Body of pancreas (tissue), 4 donors: ENCODE measurements at regions not wholly inside any gene's neighbourhood (a gene's known extent, or its start where the extent isn't known, plus 50 kb on each side); places are given as distances from the start of the nearest gene placed in this dataset.

Source experiments
- ATAC-seq: fragments of 150-250 bp; one replicate; pipeline ENCODE4 v1.9.1; 2016
- DNase-seq, 4 donors: peaks; one replicate each; pipeline ENCODE4 v3.0.0-alpha.2; 2019
- H3K27ac ChIP-seq, 4 donors: fragments of 200-600 bp; sonication (generic); 1 replicate in 3 of 4; 2 replicates in 1 of 4; pipeline versions ENCODE4 v1.5.1 to v1.6.1; 2016 to 2019; ENCODE audit warnings: mild to moderate bottlenecking in 1 of 4, mixed read lengths in 1 of 4, moderate library complexity in 1 of 4
- H3K27me3 ChIP-seq, 2 donors: fragments of 200-600 bp; sonication (generic); one replicate each; pipeline ENCODE4 v1.6.0; 2016; ENCODE audit warnings: mild to moderate bottlenecking in 1 of 2
- H3K36me3 ChIP-seq, 2 donors: fragments of 200-600 bp; sonication (generic); replicated peaks in 1 of 2; 2 replicates each; pipeline ENCODE4 v1.5.1; 2016; ENCODE audit warnings: low read depth in 2 of 2; ENCODE audit not compliant: insufficient read depth in 1 of 2
- H3K4me1 ChIP-seq: fragments of 200-600 bp; sonication (generic); one replicate; pipeline ENCODE4 v1.6.0; 2016
- H3K4me3 ChIP-seq, 2 donors: fragments of 200-600 bp; sonication (generic); 1 replicate in 1 of 2; 2 replicates in 1 of 2; pipeline ENCODE4 v1.5.1; 2016 to 2019
- H3K9me3 ChIP-seq, 3 donors: fragments of 200-600 bp; sonication (generic); 1 replicate in 2 of 3; 2 replicates in 1 of 3; pipeline ENCODE4 v1.5.1; 2016
- CTCF ChIP-seq, 7 experiments: fragments of 450-650 bp in 4 of 7; fragments of 200-600 bp in 3 of 7; sonication (generic) in 3 of 7; IDR thresholded peaks; one replicate each; pipeline ENCODE4 v1.5.1; 2016 to 2019; ENCODE audit warnings: antibody characterized with exemption in 7 of 7
- POLR2A ChIP-seq, 3 donors: fragments of 450-650 bp; IDR thresholded peaks; one replicate each; pipeline ENCODE4 v1.6.1; 2016; ENCODE audit warnings: antibody characterized with exemption in 3 of 3, mild to moderate bottlenecking in 2 of 3
- WGBS, 2 donors: methylation state at CpG; one replicate each; pipeline ENCODE4 v1.1.5; 2017; 5-methylcytosine and 5-hydroxymethylcytosine counted together
- intact Hi-C: fragments of 100-400 bp; cut with DNase I; formaldehyde crosslinking; loops from one replicate; pipeline ENCODE4 v1.15.1; 2023

- no peak overlapping the region for H3K4me3 ChIP-seq
Observed at GRCh38 chr7:69341288-69341687, 257.0 kb upstream of the AUTS2 start.

GRCh38 chr7:69342154-69342884 is 256.0 kb upstream of the AUTS2 start:
- Histone ChIP-seq H3K9me3 (no peaks in the 10 kb centered on the region), H3K27ac (no peak overlapping the region), H3K4me3 (no peak overlapping the region), H3K4me1 (no peaks in the 10 kb centered on the region), H3K27me3 (no peaks in the 10 kb centered on the region), H3K36me3 (no peaks in the 10 kb centered on the region)
- 24 to 31% methylated on average over 10 of the region's 10 CpGs for WGBS, 2 donors
- no peak for DNase-seq
- intact Hi-C loops, result no loop called here
- no peak for TF ChIP-seq POLR2A (IDR thresholded peaks at IDR 0.05)
- ATAC-seq, result no peak

More at GRCh38 chr7:69341288-69341687, 257.0 kb upstream of the AUTS2 start:
- TF ChIP-seq POLR2A (IDR thresholded peaks at IDR 0.05) (no peak), CTCF (IDR thresholded peaks at IDR 0.05) (no peak)
- ATAC-seq, result no peak
- no peak for DNase-seq
- Histone ChIP-seq H3K36me3 (no peaks in the 10 kb centered on the region), H3K27me3 (no peaks in the 10 kb centered on the region), H3K27ac (no peak overlapping the region), H3K9me3 (no peaks in the 10 kb centered on the region), H3K4me1 (no peaks in the 10 kb centered on the region)
- intact Hi-C loops, result no loop called here
- 64 to 85% methylated on average over 1 of the region's 1 CpG for WGBS, 2 donors

- H3K27me3 ChIP-seq, result no peaks in the 10 kb centered on the region
- H3K27ac ChIP-seq, result no peak overlapping the region
- no peak for ATAC-seq
- H3K9me3 ChIP-seq, result no peaks in the 10 kb centered on the region
- no peaks in the 10 kb centered on the region for H3K4me1 ChIP-seq
- no peak for DNase-seq
- H3K4me3 ChIP-seq, result no peak overlapping the region
- TF ChIP-seq CTCF (IDR thresholded peaks at IDR 0.05) (no peak), POLR2A (IDR thresholded peaks at IDR 0.05) (no peak)
- intact Hi-C loops, result no loop called here
- 17 to 19% methylated on average over 3 of the region's 3 CpGs for WGBS, 2 donors
- no peaks in the 10 kb centered on the region for H3K36me3 ChIP-seq
Observed at GRCh38 chr7:69349291-69349690, 249.0 kb upstream of the AUTS2 start.

GRCh38 chr7:69358163-69358821 is 240.0 kb upstream of the AUTS2 start:
- no peak overlapping the region for H3K27ac ChIP-seq
- 42 to 43% methylated on average over 3 of the region's 3 CpGs for WGBS, 2 donors
- no peak for DNase-seq
- intact Hi-C loops, result no loop called here
- no peak for ATAC-seq
- TF ChIP-seq CTCF (IDR thresholded peaks at IDR 0.05) (no peak), POLR2A (IDR thresholded peaks at IDR 0.05) (no peak)
- H3K9me3 ChIP-seq, result no peaks in the 10 kb centered on the region
- no peaks in the 10 kb centered on the region for H3K36me3 ChIP-seq
- H3K4me3 ChIP-seq, result no peak overlapping the region
- H3K4me1 ChIP-seq, result no peaks in the 10 kb centered on the region
- no peaks in the 10 kb centered on the region for H3K27me3 ChIP-seq

- no peak overlapping the region for H3K27ac ChIP-seq
- no peak overlapping the region for H3K4me3 ChIP-seq
- no peaks in the 10 kb centered on the region for H3K36me3 ChIP-seq
- intact Hi-C loops, result no loop called here
- DNase-seq, result no peak
- no peak for TF ChIP-seq CTCF (IDR thresholded peaks at IDR 0.05)
- TF ChIP-seq POLR2A (IDR thresholded peaks at IDR 0.05), result no peak
- WGBS, 2 donors, result 49 to 57% methylated on average over 4 of the region's 4 CpGs
- no peaks in the 10 kb centered on the region for H3K9me3 ChIP-seq
- no peaks in the 10 kb centered on the region for H3K4me1 ChIP-seq
- no peak for ATAC-seq
- no peaks in the 10 kb centered on the region for H3K27me3 ChIP-seq
Observed at GRCh38 chr7:69359003-69359700, 239.1 kb upstream of the AUTS2 start.
